ENCODE measurements at regions not wholly inside any gene's neighbourhood (a gene's known extent, or its start where the extent isn't known, plus 50 kb on each side); places are given as distances from the start of the nearest gene placed in this dataset.
"Not testable (repeated sequence)": the region's sequence is repeated elsewhere in the genome, so short reads cannot be mapped to it uniquely, and the experiment has no call there.

DNA sequence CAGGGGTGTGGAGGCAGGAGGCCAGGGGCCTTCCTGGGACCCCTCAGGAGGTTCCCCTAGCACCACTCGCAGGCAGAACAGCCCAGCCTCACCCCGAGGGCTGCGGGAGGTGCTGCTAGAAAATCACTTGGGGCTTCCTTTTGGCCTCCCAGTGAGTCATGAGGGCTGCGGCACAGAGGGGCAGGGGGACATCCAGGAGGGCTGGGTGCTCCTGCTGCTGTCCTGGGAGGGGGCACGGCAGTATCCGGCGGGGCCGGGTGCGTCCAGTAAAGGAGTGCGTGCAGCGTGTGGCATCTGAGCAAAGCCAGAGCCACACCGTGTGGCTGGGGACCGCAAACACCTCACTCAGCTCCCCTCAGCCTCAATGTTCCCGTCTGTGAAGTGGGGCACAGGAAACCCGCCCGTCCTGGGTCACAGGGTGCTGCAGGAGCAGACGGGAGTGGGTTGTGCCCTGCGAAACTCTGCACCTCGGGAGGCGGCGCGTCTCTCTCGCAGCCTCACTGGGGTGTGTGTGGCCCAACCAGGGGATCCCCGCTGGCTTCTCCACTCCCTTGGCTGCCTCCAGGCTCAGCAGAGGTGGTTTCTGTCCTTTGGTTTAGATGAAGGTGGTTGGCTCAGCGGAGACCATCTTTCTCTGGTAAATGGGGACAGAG lies 117.3 kb upstream of the ZNF469 start:
- DNase-seq (ENCODE audit: low spot score), result not testable (repeated sequence)

DNA sequence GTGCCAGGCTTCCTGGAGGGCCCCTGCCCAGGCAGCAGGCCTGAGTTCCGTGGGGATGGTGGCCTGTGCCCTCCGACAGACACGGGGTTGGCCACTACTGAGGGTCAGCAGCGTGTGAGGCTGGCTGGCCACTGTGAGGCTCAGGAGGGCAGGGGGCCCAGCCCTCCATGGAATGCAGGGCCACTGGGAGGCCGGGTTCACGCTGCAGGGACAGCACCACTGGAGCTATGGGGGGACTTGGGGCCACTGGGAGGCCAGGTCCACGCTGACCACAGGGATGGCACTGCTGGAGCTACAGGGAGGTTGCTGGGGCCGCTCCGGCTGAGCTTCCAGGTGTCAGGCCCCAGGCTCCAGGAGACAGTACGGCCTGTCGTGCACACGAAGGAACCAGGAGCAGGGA lies 116.7 kb upstream of the ZNF469 start:
- not testable (repeated sequence) for DNase-seq (ENCODE audit: low spot score)

DNA sequence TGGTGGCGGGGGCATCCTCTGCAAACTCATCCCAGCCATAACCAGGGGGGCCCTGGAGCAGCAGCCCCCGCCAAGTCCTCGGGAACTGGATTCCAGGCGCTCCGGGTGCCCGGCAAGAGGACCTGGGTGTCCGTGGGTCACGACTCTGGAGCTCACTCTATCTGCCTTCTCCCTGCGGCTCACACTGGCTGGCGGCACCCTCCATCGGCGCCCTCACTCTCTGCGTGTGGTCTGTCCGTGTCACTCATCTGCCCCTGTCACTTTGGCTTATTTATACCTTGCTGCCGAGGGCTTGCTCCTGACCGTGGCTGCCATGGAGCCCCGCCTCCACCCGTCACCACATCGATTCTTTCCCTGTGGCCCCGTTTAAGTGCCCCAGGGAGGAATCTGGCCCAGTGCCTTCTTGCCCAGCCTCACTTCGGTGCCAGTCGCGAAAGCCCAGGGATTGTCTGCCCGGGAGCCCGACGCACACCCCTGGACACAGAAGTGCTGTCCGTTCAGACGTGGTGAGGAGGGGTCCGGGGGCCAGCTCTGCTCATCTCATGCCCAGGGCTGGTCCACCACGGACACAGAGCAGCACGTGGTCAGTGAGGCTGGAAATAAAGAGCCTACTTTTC lies 115.7 kb upstream of the ZNF469 start:
- DNase-seq (ENCODE audit: low spot score), result peak; percentile 76

GRCh38 chr16:88268186-88268970 lies 114.4 kb upstream of the ZNF469 start:
- not testable (repeated sequence) for DNase-seq (ENCODE audit: low spot score)

- DNase-seq (ENCODE audit: low spot score), result not testable (repeated sequence)
Measured at GRCh38 chr16:88270171-88270790, 112.5 kb upstream of the ZNF469 start.

GRCh38 chr16:88271296-88271695 lies 111.5 kb upstream of the ZNF469 start:
- DNase-seq (ENCODE audit: low spot score), result not testable (repeated sequence)

- DNase-seq (ENCODE audit: low spot score), result not testable (repeated sequence)
Measured at GRCh38 chr16:88271776-88272175, 111.0 kb upstream of the ZNF469 start.

GRCh38 chr16:88272437-88272836 lies 110.3 kb upstream of the ZNF469 start:
- not testable (repeated sequence) for DNase-seq (ENCODE audit: low spot score)

DNA sequence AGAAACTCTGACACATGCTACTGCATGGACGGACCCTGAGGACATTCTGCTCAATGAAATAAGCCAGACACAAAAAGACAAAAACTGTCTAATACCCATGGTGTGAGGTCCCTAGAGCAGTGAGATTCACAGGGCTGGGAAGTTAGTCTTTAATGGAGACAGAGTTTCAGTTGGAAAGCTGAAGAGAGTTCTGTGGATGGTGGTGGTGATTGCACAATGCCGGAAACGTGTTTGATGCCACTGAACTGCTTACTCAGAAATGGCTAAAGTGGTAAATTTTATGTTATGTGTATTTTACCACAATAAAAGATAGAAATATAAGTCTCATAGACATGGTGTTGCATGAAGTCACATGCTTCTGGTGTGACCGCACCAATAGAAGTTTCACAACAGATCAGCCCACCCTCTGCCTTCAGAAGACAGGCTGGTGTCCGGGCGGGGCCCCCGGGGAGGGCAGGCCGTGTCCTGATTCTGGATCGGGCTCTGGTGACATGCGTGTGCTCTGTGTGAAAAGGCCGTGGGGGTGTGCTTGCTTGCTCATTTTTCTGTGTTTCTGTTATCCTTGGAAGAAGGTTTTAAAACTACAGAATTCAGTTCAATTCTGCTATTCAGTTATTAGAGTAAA lies 108.5 kb upstream of the ZNF469 start:
- not testable (repeated sequence) for DNase-seq (ENCODE audit: low spot score)

GRCh38 chr16:88274847-88275246 lies 107.9 kb upstream of the ZNF469 start:
- no peak for DNase-seq (ENCODE audit: low spot score)

DNA sequence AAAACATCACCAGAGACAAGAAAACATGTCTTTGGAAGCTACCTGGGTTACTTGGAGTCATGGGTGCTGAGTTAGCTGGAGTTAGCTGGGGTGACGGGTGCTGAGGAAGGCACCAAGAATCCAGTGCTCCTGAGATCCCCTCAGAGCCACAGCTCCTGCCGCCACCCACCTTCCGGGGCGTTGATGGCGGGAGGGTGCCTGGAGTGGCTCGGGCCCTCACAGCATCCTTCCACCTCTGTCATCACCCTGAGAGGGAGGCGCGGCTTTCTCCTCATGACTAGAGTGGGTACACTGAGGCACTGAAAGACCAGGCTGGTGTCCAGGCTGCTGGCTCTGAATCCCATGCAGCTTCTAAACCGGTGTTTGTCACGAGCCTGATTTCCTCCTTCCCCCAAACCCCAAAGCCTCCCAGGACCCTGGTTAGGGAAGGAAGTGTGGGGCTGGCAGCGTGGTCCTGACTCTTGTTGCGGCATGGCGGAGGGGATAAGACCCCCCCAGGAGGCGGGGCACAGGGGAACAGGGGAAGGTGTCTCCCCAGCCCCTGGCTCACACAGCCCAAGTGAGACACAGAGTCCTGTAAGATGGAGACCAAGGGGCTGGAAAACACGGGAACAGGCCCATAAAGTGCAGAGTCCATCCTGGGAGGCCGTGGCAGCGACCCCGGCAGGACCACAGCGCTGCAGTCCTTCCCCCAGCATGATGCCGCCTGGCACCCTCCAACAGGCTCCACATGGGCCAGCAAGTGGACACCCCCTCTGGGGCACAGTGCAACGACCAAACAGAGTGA lies 107.2 kb upstream of the ZNF469 start:
- DNase-seq (ENCODE audit: low spot score), result not testable (repeated sequence)

GRCh38 chr16:88276123-88276588 lies 106.6 kb upstream of the ZNF469 start:
- not testable (repeated sequence) for DNase-seq (ENCODE audit: low spot score)

GRCh38 chr16:88276591-88276990 lies 106.2 kb upstream of the ZNF469 start:
- no peak for DNase-seq (ENCODE audit: low spot score)

GRCh38 chr16:88279998-88280397 lies 102.8 kb upstream of the ZNF469 start:
- no peak for DNase-seq (ENCODE audit: low spot score)

- DNase-seq (ENCODE audit: low spot score), result no peak
Measured at GRCh38 chr16:88281858-88282563, 100.7 kb upstream of the ZNF469 start.

DNA sequence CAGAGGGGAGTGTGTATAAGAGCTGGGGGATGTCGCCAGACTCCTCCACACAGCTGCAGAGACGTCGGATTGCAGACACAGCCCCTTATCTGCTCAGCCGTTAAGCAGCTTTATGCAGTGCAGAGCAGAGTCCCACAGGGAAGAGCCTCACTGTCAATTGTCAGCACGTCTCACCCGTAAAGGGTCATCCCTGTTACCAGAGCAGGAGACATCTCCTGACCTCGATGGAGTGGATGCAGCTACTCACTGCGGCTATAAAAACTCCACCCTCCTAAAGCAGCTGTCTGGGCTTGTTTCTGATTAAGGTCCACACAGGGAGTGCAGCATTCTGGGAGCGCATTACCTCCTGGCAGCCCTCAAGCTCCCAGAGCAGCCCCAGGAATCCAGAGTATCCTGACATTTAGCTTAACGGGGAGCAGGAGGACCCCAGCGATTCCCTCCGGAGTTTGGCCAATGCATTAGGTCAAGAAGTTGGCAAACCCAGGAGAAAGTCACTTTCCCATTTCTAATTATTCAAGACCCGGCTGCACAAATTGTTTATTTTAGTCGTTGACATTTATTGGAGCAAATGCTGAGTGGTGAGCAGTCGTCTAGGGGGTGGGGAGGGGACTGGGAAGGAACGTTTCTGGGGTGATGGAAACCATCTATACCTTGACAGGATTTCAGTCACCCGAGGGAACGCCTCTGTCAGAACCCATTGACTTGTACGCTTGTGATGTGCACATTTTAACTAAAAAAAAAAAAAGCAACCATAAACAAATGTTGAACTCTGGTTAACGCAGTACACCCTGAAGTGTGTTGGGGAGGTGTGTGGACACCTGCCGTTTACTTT lies 100.0 kb upstream of the ZNF469 start:
- no peak for DNase-seq (ENCODE audit: low spot score)

GRCh38 chr16:88283596-88283995 lies 99.2 kb upstream of the ZNF469 start:
- DNase-seq (ENCODE audit: low spot score), result no peak

GRCh38 chr16:88284101-88284500 lies 98.7 kb upstream of the ZNF469 start:
- no peak for DNase-seq (ENCODE audit: low spot score)
